ENCODE measurements at regions not wholly inside any gene's neighbourhood (a gene's known extent, or its start where the extent isn't known, plus 50 kb on each side); places are given as distances from the start of the nearest gene placed in this dataset.

DNA sequence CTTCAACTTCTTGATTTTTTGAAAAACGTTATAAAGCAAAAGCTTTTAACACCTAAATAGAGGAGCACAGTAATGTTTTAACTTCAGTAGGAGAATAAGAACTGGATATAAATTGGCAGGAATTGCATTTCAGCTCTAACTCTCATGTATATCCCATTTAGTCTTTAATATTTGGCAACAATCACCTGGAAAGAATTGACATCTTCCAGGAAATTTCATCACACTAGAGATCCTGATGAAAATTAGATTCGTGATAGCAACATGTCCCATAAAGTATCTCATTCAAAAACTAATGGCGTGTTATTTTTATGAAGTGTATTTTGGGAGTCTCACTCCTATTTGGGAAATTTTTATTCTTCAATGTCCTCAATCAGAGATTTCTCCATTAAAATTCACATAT lies 131.1 kb upstream of the DNAJC10 start:
- Histone ChIP-seq H3K27me3 (ENCODE audit: control insufficient read depth in 2 of 2, insufficient read depth in 2 of 2, low read length in 2 of 2) (no peaks in the 10 kb centered on the region), H3K36me3 (ENCODE audit: control insufficient read depth, insufficient read depth, low read length) (no peaks in the 10 kb centered on the region), H3K27ac (ENCODE audit: extremely low read depth, low read depth, low read length) (no peak overlapping the region), H3K4me1 (replicated peaks in 1 of 2; ENCODE audit: control insufficient read depth in 2 of 2, insufficient read depth in 2 of 2, low read length in 2 of 2) (no peaks in the 10 kb centered on the region), H3K9me1 (ENCODE audit: control insufficient read depth, insufficient read depth, low read length) (no peaks in the 10 kb centered on the region), H3K4me3 (no peak overlapping the region), H3K4me2 (ENCODE audit: insufficient read depth, low read length) (no peak overlapping the region), H2AFZ (ENCODE audit: low read depth, low read length) (no peak overlapping the region), H3K9me3 (replicated peaks; ENCODE audit: control insufficient read depth, insufficient read depth, low read depth, low read length) (no peaks in the 10 kb centered on the region), H3K9ac (ENCODE audit: insufficient read depth in 1 of 2, low read depth in 2 of 2, low read length in 2 of 2) (no peak overlapping the region), H4K20me1 (replicated peaks; ENCODE audit: control insufficient read depth, insufficient read depth, low read length) (no peaks in the 10 kb centered on the region), H3K79me2 (ENCODE audit: control insufficient read depth, insufficient read depth, low read length) (no peaks in the 10 kb centered on the region)
- no TSS peak for BruUV-seq (replicated peaks)
- intact Hi-C loops (cut with micrococcal nuclease), result no loop called here
- POLR2A ChIA-PET, result no interaction called here
- no peak for TF ChIP-seq HEY1 (CRISPR knock-in tag; IDR thresholded peaks at IDR 0.05; ENCODE audit: borderline replicate concordance)
- no peak for TF ChIP-seq ZNF445 (CRISPR knock-in tag; IDR thresholded peaks at IDR 0.05; ENCODE audit: low read depth)
- TF ChIP-seq, protein P1, sequence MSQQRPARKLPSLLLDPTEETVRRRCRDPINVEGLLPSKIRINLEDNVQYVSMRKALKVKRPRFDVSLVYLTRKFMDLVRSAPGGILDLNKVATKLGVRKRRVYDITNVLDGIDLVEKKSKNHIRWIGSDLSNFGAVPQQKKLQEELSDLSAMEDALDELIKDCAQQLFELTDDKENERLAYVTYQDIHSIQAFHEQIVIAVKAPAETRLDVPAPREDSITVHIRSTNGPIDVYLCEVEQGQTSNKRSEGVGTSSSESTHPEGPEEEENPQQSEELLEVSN (IDR thresholded peaks at IDR 0.05; ENCODE audit: borderline replicate concordance in 1 of 2, extremely low read depth in 1 of 2, insufficient read depth in 1 of 2, insufficient read length in 1 of 2, low read depth in 1 of 2, low read length in 1 of 2, poor library complexity in 1 of 2, severe bottlenecking in 1 of 2), result no peak
- no peak for TF ChIP-seq TEAD2 (tag; IDR thresholded peaks at IDR 0.05)
- no peak for TF ChIP-seq COPS2 (conservative IDR thresholded peaks at IDR 0.05)
- no peak for TF ChIP-seq DMBX1 (CRISPR knock-in tag; IDR thresholded peaks at IDR 0.05; ENCODE audit: borderline replicate concordance)
- TF ChIP-seq ZNF785 (CRISPR knock-in tag; IDR thresholded peaks at IDR 0.05), result no peak
- TF ChIP-seq POLR2A (conservative IDR thresholded peaks at IDR 0.05), result no peak
- no peak for TF ChIP-seq CSDE1 (IDR thresholded peaks at IDR 0.05)
- TF ChIP-seq HIVEP1 (CRISPR knock-in tag; IDR thresholded peaks at IDR 0.05), result no peak
- no peak for TF ChIP-seq ZNF347 (CRISPR knock-in tag; IDR thresholded peaks at IDR 0.05; ENCODE audit: low read depth)
- no peak for TF ChIP-seq HMG20B (CRISPR knock-in tag; IDR thresholded peaks at IDR 0.05)
- TF ChIP-seq, protein P2, sequence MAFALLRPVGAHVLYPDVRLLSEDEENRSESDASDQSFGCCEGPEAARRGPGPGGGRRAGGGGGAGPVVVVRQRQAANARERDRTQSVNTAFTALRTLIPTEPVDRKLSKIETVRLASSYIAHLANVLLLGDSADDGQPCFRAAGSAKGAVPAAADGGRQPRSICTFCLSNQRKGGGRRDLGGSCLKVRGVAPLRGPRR (CRISPR knock-in tag; IDR thresholded peaks at IDR 0.05), result no peak
- no peak for TF ChIP-seq HDGF (IDR thresholded peaks at IDR 0.05)
- 4% methylated on average over 3 of the region's 3 CpGs for WGBS (ENCODE audit: insufficient coverage, low coverage, missing lambda C conversion rate)
- in situ Hi-C loops (cut with MboI), result no loop called here
- no peak for ATAC-seq
- no peak for FAIRE-seq
- CTCF ChIA-PET (ENCODE audit: low intra/inter-chr PET ratio), result no interaction called here
- no peak for DNase-seq (ENCODE audit: extremely low read depth in 1 of 4, low spot score in 3 of 4)

Measured in K562 (cell line).